Posterior cingulate gyrus (tissue), 11 donors: ENCODE measurements at regions not wholly inside any gene's neighbourhood (a gene's known extent, or its start where the extent isn't known, plus 50 kb on each side); places are given as distances from the start of the nearest gene placed in this dataset.
A peak's percentile ranks its signal among the peaks of the same experiment; 100 is the strongest.
"Not testable (repeated sequence)": the region's sequence is repeated elsewhere in the genome, so short reads cannot be mapped to it uniquely, and the experiment has no call there.

Source experiments
- DNase-seq, 10 donors: peaks; one replicate each; pipeline versions ENCODE4 v3.0.0 to v3.0.0-alpha.2; 2020 to 2021; ENCODE audit warnings: mixed read lengths in 3 of 10
- intact Hi-C: fragments of 100-400 bp; cut with DNase I; formaldehyde crosslinking; loops from one replicate; pipeline ENCODE4 v1.15.1; 2023

GRCh38 chr2:77831471-77831870, 309.3 kb upstream of the LRRTM4 start:
- intact Hi-C loops = no loop called here
- DNase-seq = no peak

GRCh38 chr2:77831898-77832297, 309.7 kb upstream of the LRRTM4 start:
- intact Hi-C loops = no loop called here
- no peak for DNase-seq

DNA sequence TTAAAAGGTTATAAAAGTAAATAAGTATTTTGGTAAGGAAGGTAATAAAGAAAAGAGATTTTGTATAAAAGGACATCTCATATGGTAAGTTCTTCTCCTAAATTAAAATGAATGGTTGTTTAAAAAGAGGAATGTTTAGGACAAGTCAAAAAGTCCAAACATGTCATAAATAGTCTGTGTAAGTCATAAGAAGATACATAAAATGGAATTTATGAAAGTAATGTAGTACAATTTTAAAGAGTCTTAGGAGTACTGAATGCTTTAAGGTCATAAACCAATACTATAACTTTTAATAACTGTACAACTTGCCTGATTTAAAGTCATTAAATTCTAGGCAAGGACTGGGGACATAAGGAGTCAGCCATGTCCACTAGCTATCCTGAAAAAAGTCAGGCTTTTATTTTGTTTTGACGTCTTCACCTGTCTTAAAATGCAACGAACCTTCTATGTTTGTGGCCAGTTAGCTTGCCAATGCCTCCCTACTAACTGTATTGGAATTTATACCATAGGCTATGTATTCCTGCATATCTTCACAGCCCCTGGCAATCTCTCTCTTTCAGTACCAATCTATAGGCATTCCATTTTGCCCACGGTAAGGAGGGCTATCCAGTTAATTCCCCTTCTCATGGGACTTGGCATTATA, 312.3 kb upstream of the LRRTM4 start:
- intact Hi-C loops = no loop called here
- no peak for DNase-seq

DNA sequence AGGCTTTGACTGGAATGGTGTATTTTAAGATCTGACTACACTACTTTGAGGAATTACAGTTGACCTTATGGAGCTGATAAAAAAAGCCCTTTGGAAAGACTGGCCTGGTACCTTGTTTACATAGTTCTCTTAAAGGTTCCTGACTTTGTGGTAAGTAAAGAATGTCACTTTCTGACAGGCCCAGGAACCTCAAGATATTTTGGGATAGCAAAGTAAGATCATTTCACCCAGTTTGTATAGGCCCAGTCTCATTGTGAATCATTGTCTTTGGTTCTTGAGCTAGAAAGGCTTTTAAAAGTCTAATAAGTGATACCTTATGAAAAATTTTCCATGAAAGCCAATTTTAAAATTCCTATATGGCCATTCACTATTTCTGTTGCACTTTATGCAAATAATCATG, 316.3 kb upstream of the LRRTM4 start:
- intact Hi-C loops = no loop called here

DNA sequence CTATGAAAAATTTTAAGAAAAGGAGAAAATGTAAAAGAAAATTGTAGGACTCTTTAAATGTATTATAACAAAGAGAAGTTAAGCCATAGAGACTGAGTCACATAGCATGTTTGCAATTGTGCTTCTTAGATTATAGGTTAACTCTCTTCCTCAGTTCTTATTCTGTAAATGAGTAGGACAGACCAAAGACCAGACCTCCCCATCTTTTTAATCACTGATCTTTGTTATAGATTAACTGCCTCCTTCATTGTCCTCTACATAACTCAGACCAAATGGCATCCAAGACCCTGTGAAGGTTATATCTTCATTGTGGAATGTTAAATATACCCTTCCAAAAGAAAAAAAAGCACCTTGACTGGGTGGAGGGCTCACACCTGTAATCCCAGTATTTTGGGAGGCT, 316.9 kb upstream of the LRRTM4 start:
- no peak for DNase-seq
- intact Hi-C loops = no loop called here

More for the DNA sequence above, 316.3 kb upstream of the LRRTM4 start:
- no peak for DNase-seq

GRCh38 chr2:77862120-77862519, 339.9 kb upstream of the LRRTM4 start:
- DNase-seq = no peak
- intact Hi-C loops = no loop called here

DNA sequence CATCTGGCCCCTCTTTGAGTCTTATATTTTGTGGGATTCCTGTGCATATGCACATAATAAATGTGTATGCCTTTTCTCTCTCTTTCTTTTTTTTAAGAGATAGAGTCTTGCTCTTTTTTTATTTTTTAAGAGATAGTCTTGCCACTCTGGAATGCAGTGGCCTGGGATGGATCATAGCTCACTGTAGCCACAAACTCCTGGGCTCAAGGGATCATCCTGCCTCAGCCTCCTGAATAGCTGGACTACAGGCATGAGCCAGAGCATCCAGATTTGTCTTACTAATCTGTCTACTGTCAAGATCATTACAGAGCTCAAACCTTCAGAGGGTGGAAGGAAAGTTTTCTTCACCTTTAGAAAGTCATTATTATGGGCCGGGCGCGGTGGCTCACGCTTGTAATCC, 342.2 kb upstream of the LRRTM4 start:
- intact Hi-C loops = no loop called here
- no peak for DNase-seq

GRCh38 chr2:77866661-77867060, 344.5 kb upstream of the LRRTM4 start:
- intact Hi-C loops = no loop called here
- no peak for DNase-seq

- intact Hi-C loops = no loop called here
- no peak for DNase-seq
These were observed 345.0 kb upstream of the LRRTM4 start for GRCh38 chr2:77867146-77867545.

GRCh38 chr2:77873506-77873905, 351.3 kb upstream of the LRRTM4 start:
- no peak for DNase-seq
- intact Hi-C loops = no loop called here

DNA sequence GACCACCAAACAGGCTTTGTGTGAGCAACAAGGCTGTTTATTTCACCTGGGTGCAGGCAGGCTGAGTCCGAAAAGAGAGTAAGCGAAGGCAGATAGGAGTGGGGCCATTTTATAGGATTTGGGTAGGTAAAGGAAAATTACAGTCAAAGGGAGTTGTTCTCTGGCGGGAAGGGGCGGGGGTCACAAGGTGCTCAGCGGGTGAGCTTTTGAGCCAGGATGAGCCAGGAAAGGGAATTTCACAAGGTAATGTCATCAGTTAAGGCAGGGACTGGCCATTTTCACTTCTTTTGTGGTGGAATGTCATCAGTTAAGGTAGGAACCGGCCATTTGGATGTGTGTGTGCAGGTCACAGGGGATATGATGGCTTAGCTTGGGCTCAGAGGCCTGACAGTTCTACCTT, 378.0 kb upstream of the LRRTM4 start:
- intact Hi-C loops, DNase-seq: not testable (repeated sequence)

GRCh38 chr2:77910136-77910535, 388.0 kb upstream of the LRRTM4 start:
- intact Hi-C loops = no loop called here
- DNase-seq = no peak

DNA sequence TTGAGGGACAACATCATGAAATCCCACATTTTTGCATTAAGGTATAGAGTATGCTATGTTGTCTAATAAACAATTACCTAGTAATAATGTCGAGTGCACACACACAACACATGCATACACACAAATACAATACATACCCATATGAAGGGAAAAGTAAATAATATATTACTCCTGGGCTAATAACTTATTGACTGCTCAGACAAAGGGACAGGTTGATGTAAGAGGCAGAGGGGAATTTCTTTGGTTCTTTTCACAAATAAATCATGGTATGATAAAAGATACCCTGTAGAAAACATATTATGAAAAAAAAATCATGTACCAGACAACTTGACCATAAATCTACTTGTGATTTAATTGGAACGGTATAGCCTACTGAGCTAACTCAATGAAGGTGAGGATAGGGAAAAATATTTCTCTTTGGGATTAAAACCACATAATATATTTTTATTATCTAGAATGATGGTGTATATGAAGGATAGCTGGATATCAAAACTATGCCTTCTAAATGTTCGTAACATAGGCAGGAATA, 398.7 kb upstream of the LRRTM4 start:
- no peak for DNase-seq
- intact Hi-C loops = no loop called here

- DNase-seq = no peak
- intact Hi-C loops = no loop called here
These were observed 400.4 kb upstream of the LRRTM4 start for GRCh38 chr2:77922567-77922966.

DNA sequence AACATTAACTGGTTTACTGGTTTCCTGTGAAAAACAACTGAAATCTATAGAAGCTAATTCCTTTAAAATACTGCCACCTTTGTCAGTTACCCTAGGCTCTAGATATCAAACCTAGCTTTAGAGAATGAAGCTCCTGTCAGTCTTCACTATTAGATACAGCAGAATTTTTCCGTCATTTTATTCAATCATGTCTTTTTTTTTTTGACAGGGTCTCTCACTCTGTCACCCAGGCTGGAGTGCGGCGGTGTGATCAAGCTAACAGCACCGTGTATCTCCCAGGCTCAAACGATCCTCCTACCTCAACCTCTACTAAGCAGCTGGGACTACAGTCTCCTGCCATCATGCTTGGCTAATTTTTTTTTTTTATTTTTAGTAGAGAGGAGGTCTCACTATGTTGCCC, 415.2 kb upstream of the LRRTM4 start:
- intact Hi-C loops = no loop called here
- peak in 2 of 10 donors; percentile 7 to 14 for DNase-seq

DNA sequence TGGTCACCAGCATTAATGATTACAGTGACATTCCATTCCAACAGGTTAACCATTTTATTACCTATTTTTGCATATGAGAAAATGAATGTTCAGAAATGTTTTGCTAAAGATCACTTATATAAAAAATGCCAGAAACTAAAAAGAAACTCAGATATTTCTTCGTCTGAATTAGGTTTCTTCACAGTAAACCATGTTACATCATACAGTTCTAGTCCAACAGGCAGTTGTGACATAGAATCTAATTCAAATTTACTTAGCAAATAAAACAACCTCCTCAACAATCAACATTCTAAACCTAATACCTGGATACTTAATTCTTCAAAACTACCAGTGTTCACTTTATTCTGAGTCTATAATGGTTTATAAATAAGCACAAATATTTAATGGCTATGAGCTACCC, 416.3 kb upstream of the LRRTM4 start:
- intact Hi-C loops = no loop called here

DNA sequence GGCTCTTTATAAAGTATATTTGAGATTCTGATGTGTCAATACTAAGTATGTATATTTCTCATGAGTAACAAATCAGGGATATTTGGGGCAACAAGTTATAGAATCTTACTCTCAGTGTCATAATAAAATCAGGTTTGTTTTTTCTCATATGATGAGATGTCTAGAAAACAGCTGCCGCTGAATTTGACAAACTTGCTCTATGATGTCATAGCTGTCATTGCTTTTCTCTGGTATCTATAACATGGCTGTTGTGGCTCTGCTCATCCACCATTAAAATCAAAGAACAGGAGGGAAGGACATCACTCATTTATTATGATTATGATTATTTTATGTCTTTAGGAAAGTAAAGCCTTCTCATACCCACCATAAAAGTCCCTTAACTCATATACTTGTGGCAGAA, 417.2 kb upstream of the LRRTM4 start:
- no peak for DNase-seq
- intact Hi-C loops = no loop called here

More for the DNA sequence above, 416.3 kb upstream of the LRRTM4 start:
- no peak for DNase-seq

- intact Hi-C loops = no loop called here
- DNase-seq = no peak
These were observed 417.6 kb upstream of the LRRTM4 start for GRCh38 chr2:77939801-77940200.

DNA sequence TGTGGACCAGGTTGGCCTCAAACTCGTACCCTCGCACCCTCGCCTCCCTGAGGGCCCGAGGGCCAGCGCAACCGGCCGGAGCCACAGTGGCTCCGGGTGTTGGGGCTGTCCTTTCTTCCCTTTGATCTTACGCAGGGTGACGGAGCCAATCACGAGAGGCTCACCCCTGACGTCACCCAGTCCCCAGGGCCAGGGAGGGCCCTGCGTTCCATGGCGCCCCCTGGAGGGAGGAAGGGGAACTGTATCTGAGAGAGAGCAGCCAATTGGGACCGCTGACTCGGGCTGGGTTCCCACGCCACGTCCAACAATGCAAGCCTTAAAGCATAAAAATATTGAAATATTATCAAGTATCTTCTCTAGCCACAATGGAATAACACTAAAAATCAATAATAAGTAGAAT, 432.8 kb upstream of the LRRTM4 start:
- DNase-seq = peak in 1 of 10 donors; percentile 71
- intact Hi-C loops = no loop called here

- DNase-seq = no peak
- intact Hi-C loops = no loop called here
These were observed 440.8 kb upstream of the LRRTM4 start for GRCh38 chr2:77962943-77963342.

DNA sequence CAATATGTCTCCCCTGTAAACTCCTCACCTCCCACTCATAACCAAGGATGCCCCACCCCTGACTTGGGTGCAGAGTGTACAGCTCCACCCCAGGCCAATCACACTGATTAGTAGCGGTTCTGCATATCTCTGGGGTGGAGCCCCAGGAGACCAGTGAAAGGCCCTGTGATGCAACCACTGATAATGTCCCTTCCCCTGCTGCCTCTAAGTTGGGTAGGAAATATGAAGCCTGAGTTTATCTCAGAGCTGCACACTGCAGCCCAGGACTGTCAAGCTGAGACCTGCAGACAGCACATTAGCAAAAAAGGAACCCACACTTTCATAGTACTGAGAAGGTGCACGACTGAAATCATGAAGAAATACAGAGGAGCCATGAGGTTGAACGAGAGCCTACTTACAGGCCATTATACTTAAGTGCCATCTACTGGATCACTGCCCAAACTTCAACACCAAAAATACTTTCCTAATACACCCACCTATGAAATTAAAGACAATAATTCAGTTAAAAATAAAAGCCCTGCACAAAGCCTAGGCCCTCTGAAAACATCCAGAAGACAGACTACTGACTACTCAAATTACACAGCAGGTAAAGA, 455.4 kb upstream of the LRRTM4 start:
- intact Hi-C loops = no loop called here
- DNase-seq = no peak

- no peak for DNase-seq
- intact Hi-C loops = no loop called here
These were observed 473.0 kb upstream of the LRRTM4 start for GRCh38 chr2:77995161-77995560.
